BJ (cell line): ENCODE measurements at regions not wholly inside any gene's neighbourhood (a gene's known extent, or its start where the extent isn't known, plus 50 kb on each side); places are given as distances from the start of the nearest gene placed in this dataset.

Experiments used
- CTCF ChIA-PET: fragments of 350-600 bp; formaldehyde crosslinking; extraction: SDS; loops from one replicate; lab custom pipeline; 2021; ENCODE audit warnings: antibody characterized with exemption, inconsistent platforms; lab: Yijun Ruan, JAX
- POLR2A ChIA-PET: fragments of 300-600 bp; sonication (Branson Sonifier 250); formaldehyde crosslinking; extraction: SDS; loops from one replicate; lab custom pipeline; 2021; ENCODE audit warnings: antibody characterized with exemption; lab: Charles Lee
- DNase-seq: peaks from one replicate; pipeline ENCODE4 v3.0.0-alpha.2; 2011; ENCODE audit warnings: low read depth
- H3K27me3 ChIP-seq: 2 replicates; pipeline ENCODE4 v1.6.0; 2011; ENCODE audit warnings: low read length; ENCODE audit not compliant: control insufficient read depth, insufficient read depth
- H3K36me3 ChIP-seq: 2 replicates; pipeline ENCODE4 v1.5.1; 2011; ENCODE audit warnings: low read length; ENCODE audit not compliant: control insufficient read depth, insufficient read depth
- H3K4me3 ChIP-seq: 2 replicates; pipeline ENCODE4 v1.5.1; 2011; ENCODE audit warnings: low read depth, mild to moderate bottlenecking, control low read depth, low read length
- TF ChIP-seq, protein P1 (sequence below): IDR thresholded peaks from 2 replicates; pipeline ENCODE4 v1.5.1; 2011; ENCODE audit warnings: low read depth, mild to moderate bottlenecking, control low read depth, inconsistent platforms, low read length, moderate library complexity; ENCODE audit not compliant: insufficient read depth

DNA sequence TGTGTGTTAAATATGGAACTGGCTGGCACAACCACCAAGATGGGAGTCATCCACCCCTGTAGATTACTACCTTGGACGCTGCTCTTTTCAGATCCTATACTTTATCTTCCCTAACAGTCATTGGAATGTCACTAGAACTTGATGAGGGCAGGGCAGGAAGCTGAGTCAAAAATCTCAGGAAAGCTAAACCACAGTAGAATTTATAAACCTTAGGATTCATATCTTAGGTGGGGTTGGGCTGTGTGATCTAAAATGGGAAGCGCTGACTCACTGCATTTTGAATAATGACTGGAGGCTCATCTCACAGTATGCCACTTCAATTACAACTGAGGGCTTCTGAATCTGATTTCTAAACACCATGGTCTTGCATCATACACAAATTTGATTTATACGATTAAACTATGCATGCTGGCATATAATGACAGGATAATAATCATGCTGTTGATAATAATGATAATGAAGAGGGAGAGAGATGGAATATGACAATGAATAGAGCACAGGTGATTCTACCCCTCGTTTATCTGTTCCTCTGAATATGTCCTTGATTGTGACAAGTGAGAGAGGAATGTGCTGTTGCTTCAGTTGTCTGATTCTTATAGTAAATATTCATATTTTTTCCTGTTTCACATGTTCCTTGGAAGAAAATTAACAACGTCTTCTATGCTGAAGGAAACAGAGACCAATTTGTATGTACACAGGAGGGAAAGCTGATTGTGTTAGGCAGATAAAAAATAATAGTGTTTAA is 270.3 kb upstream of the HS3ST1 start:
- TF ChIP-seq, protein P1, sequence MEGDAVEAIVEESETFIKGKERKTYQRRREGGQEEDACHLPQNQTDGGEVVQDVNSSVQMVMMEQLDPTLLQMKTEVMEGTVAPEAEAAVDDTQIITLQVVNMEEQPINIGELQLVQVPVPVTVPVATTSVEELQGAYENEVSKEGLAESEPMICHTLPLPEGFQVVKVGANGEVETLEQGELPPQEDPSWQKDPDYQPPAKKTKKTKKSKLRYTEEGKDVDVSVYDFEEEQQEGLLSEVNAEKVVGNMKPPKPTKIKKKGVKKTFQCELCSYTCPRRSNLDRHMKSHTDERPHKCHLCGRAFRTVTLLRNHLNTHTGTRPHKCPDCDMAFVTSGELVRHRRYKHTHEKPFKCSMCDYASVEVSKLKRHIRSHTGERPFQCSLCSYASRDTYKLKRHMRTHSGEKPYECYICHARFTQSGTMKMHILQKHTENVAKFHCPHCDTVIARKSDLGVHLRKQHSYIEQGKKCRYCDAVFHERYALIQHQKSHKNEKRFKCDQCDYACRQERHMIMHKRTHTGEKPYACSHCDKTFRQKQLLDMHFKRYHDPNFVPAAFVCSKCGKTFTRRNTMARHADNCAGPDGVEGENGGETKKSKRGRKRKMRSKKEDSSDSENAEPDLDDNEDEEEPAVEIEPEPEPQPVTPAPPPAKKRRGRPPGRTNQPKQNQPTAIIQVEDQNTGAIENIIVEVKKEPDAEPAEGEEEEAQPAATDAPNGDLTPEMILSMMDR = no peak
- DNase-seq = peak; percentile 17
- POLR2A ChIA-PET = no interaction called here
- CTCF ChIA-PET = no interaction called here
- no peaks in the 10 kb centered on the region for H3K36me3 ChIP-seq
- no peaks in the 10 kb centered on the region for H3K27me3 ChIP-seq
- no peak overlapping the region for H3K4me3 ChIP-seq

GRCh38 chr4:11698033-11698432 is 269.3 kb upstream of the HS3ST1 start:
- ChIA-PET POLR2A (no interaction called here), CTCF (no interaction called here)
- DNase-seq = no peak
- no peak overlapping the region for H3K4me3 ChIP-seq
- TF ChIP-seq, protein P1 = no peak
- no peaks in the 10 kb centered on the region for H3K27me3 ChIP-seq
- H3K36me3 ChIP-seq = no peaks in the 10 kb centered on the region

GRCh38 chr4:11693693-11694092 is 265.0 kb upstream of the HS3ST1 start:
- DNase-seq = no peak
- no peaks in the 10 kb centered on the region for H3K36me3 ChIP-seq
- TF ChIP-seq, protein P1 = no peak
- ChIA-PET CTCF (no interaction called here), POLR2A (no interaction called here)
- H3K4me3 ChIP-seq = no peak overlapping the region
- no peaks in the 10 kb centered on the region for H3K27me3 ChIP-seq

DNA sequence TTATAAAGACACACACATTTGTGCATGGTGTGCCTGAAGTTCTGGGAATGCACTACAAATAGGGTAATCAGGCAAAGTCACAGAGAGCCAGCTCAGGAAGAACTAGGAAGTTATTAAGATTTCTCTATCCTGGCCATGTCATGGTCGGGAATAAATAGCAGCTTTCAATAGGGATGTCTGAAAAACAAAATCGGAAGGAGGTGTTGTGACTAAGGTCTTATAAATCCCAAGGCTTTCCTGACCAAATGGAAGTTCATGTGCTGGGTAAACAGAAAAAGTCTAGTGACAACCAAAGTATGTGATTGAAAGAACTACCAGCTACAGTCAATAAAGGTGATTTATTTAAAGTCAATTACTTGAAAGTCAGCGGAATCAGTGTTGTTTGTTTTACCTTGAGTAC is 262.5 kb upstream of the HS3ST1 start:
- POLR2A ChIA-PET = no interaction called here

GRCh38 chr4:11687727-11688126 is 259.0 kb upstream of the HS3ST1 start:
- no peak overlapping the region for H3K4me3 ChIP-seq
- DNase-seq = no peak
- ChIA-PET POLR2A (no interaction called here), CTCF (no interaction called here)
- H3K27me3 ChIP-seq = no peaks in the 10 kb centered on the region
- TF ChIP-seq, protein P1 = no peak
- no peaks in the 10 kb centered on the region for H3K36me3 ChIP-seq

More for the DNA sequence above, 262.5 kb upstream of the HS3ST1 start:
- CTCF ChIA-PET = no interaction called here
- DNase-seq = no peak
- Histone ChIP-seq H3K27me3 (no peaks in the 10 kb centered on the region), H3K4me3 (no peak overlapping the region), H3K36me3 (no peaks in the 10 kb centered on the region)
- TF ChIP-seq, protein P1 = no peak
